HK-2 (cell line): ENCODE measurements at regions not wholly inside any gene's neighbourhood (a gene's known extent, or its start where the extent isn't known, plus 50 kb on each side); places are given as distances from the start of the nearest gene placed in this dataset.
A peak's percentile ranks its signal among the peaks of the same experiment; 100 is the strongest.

Source experiments
- DNase-seq: peaks from one replicate; pipeline ENCODE4 v3.0.0-alpha.2; 2018; ENCODE audit not compliant: unreplicated experiment

DNA sequence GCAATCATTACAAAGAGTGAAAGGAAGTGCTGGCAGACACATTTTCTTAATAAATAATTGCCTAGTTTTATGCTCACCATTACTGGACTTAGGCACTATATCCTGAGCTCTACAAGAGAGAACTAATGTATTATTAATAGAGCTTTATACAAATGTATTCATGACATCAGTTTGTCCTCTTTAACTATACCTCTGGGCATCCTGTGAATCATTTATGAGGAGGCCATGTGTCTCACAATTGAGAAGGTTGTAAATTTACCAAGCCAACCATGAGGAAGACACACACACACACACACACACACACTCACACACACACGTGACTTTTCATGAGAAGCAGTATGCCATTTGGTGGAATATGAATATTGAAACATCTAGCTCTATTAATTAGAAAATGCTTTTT is 728.2 kb downstream of the ARAP2 start:
- DNase-seq, result peak; percentile 38

DNA sequence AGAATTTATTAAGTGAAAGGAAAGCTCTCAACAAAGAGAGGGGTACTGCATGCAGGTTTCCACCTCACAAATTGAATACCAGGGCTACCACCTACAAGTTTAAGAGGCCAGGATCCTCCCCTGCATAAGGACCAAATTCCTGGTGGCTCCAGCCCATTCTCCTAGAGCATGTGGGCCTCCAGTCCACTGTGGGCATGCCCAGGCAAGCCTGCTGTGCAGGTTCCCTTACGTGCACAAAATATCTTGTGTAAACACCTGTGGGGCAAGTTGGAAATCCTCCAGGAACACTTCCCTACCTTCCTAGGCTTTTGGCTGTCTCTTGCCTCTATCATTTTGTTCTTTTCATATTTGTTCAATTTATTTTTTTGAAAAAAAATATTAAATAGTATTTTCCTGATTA is 724.3 kb downstream of the ARAP2 start:
- no peak for DNase-seq

DNA sequence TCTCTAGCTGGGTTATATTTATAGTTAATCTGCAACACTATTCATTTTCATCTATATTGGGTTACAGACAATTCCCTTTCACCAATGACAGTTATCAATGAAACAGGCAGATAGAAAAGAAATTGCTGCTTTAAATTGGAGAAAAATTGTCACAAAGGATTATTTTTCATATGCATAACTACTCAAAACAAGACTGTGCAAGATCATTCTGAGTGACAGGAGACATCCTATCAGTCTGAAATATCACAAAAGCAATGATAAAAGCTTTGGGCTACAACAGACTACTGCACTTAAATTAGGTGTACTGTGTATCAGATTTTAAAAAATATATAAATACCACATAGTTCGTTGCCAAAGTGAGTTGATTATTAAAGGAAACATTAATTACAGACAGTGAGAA is 722.6 kb downstream of the ARAP2 start:
- no peak for DNase-seq

DNA sequence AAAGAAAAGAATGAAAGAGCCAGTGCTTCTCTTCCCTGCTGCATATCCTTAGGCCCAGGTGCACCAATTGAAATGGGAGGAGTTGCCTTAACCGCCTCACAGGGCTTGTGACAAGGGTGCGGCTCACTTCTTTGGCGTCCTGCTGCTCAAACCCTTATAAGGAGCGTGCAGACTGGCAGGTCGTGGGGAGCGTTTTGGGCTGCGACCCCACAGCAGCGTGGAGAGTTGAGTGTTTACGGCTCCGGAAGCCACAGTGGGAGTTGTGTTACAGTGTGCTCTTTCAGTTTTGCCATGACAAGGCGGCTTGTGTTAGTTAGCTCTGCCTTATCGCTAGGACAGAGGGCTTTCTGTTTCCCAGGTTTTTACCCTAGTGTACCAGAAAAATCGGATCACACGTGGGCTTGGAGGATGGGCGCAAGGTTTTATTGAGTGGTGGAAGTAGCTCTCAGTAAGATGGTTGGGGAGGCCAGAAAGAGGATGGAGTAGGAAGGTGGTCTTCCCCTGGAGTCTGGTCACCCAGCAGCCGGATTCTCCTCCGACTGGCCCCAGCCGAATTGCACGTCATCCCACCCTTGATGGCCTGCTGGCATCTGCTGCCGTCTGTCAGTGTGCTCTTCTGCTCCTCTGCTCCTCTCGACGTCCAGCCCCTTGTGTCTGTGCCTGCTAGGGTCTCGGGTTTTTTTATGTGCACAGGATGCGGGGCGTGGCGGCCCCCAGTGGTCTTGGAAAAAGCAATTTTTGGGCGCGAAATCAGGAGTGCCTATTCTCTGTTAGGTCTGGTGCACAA is 718.9 kb downstream of the ARAP2 start:
- no peak for DNase-seq

DNA sequence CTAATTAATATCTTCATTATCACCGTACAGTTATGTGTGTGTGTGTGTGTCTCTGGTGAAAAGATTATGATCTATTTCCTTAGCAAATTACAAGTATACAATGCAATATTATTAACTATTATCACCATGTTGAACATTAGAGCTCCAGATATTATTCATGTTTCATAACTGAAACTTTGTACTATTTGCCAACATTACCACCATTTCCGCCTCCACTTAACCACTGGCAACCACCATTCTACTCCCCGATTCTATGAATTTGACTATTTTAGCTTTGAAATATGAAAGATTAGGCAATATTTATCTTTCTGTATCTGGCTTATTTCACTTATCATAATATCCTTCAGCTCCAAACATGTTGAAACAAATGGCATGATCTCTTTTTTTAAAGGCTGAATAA is 717.9 kb downstream of the ARAP2 start:
- no peak for DNase-seq

DNA sequence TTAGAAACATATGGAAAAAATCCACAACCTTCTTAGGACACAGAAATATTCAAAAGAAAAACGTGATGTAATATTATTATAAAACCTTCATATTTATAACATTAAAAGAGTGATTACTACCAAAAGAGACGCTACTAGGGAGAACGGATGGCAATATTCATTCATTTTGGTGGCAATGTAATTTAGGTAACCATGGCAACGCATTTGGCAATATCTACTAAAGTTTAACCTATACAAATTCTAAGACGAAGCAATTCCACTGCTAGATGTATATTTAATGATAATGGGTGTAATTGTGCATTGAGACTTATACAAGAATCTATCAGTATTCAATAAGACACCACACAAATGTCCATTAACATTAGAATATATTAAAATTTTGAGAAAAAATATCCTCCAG is 709.4 kb downstream of the ARAP2 start:
- DNase-seq, result no peak

DNA sequence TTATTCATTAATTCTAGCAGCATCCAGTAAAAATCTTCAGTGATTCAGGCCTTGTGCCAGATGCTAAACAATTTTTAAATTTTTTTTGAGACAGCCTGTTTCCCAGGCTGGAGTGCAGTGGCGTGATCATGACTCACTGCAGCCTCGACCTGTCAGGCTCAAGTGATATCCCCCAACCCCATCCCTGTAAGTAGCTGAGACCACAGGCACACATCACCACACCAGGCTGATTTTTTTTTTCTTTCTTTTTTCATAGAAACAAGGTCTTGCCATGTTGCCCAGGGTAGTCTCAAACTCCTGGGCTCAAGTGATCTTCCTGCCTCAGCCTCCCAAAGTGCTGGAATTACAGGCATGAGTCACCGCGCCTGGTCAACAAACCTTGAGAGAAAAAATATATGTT is 705.5 kb downstream of the ARAP2 start:
- DNase-seq, result peak; percentile 27

DNA sequence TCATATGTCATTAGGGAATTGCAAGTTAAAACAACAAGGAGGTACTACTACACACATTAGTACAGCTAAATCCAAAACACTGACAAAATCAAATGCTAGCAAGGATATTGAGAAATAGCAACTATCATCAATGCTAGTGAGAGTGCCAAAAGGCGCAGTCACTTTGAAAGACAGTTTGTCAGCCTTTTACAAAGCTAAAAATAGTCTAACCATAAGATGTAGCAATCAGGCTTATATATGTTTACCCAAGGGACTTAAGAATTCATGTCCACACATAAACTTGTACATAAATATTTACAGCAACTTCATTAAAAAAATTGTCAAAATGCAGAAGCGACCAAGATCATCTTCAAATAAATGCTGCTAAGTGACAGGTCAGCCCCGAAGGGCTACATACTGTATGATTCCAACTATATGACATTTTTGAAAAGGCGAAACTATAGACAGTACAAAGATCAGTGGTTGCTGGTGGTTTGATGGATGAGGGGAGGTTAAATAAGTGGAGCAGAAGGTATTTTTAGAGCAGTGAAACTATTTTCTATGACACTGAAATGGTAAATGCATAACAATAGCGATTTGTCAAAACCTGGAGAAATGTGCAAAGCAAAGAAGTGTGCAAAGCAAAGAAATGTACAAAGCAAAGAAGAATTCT is 704.8 kb downstream of the ARAP2 start:
- no peak for DNase-seq

DNA sequence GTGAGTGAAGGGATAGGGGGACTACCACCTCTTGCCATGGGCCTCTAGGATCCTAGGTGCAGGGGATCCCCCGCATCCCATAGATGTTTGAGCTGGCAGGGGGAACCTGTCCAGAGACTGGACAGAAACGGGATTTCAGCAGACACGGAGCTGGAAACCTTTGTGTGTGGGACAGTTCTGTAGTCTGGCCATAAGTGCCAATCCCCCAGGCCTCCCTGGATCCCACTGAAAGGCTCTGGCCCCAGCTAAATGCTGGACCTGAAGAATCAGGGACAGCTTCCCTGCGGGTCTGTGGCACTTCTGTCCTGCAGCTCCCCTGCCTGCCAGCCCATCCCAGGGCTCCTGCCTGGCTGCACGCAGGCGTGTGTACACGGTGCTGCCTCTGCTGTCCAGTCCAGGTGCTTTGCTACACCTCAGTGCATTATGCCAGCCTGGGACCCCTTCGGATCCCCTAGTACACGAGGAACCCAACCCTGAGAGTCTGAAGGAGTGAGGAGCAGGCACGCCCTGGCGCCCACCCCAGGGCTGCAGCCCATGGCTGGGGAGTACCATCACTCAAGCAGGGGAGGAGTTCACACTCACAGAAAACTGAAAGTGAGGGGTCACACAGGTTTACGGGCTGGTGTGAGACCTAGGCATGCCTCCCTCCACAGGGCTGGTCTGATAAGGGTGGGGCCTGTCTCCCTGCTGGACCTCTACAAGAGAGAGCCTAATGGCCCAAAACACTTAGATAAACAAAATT is 703.0 kb downstream of the ARAP2 start:
- no peak for DNase-seq

DNA sequence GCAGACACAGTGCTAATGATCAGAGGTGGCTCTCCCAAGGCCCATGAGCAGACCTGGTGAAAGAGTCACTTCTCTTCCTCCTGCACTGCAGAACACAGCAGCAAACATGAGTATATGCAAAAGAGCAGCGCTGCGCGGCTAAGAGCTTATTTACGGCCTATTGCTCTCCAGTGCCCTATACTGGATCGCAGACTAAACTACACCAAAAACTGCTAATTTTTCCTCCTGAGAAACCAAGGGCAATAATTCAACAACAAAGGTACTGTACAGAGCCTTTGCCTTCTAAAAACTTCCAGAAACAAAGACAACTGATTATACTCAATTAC is 702.5 kb downstream of the ARAP2 start:
- no peak for DNase-seq

DNA sequence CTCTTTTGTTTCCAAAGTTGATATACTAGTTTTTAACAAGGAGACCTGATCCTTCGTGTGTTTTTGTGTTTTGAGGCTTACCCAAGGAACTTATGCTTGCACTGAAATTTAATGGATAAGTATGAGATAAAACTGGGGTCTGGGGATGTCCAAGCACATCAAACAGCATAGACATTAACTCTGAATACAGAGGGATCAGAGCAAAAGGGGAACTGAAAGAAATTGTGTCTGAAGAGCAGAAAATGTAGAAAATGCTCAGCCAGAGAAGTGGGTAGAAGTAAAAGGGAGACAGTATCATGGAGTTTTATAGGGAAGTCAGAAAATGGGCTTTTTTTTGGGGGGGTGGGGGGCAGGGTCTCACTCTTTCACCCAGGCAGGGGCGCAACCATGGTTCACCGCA is 695.4 kb downstream of the ARAP2 start:
- no peak for DNase-seq

DNA sequence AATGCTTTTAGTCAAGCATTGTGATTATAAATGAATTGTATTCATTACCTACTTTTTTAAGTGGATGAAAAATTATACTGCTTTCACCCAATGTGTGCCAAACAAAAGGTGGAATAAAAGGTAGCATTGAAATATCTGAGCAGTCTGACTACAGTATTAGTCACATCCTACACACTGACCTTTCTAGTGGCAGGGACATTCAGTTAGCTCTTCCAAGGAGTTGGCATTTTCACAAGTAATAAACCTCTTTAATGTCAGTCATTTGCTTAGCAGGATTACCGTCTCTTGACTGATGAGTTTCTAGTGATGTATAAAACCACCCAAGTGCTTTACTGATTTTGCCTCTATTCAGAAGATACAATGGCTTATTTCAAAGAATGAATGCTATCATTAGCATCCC is 687.9 kb downstream of the ARAP2 start:
- DNase-seq, result no peak

DNA sequence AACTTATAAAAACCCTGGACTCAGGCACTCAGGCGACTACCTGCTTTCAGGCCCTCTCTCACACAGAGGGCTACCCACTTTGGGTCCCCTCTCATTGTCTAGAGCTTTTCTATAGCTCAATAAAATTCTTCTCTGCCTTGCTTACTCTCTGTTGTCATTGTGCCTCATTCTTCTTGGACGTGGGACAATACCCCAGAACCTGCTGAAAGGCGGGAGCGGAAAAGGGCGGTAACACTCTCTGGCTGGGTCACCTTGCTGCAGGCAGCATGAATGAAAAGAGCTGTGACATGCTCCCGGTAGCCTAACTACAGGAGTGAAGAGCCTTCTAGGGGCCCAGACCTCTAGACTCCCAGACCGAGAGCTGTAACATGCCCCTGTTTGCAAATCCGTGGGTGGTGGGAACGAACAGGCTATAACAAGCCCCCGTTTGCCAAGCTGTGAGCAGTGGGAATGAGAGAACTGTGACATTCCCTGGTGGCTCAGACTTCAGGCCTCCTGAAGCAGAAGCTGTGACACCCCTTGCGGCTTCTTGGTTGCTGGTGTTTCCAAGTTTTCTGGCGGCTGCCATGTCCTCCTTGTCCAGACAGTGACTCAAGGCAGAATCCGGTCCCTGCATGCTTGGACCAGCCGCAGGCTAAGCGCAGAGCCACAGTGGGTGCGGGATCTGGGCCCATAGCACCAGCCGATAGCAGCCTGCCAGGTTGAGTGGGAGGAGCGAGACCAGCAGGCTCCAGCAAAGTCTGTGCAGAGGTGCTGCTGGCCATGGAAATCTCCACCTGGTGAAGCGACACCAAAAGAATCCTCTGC is 684.6 kb downstream of the ARAP2 start:
- no peak for DNase-seq

DNA sequence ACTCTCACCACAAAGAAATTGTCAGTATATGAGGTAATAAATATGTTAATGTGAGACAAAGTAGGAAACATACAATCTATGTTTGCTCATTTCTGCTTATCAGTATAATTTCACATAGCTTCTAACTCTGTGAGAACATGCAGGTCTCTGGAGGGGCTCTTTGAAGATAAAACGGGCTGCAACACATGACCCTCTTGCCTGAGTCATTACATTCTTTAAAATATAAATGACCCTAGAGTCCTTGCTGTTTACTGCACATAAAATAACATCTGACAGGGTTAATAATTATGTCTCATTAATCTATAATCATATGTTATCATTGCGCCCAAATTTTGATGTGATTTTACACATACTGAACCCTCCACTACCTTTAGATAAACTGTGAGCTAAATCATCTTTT is 681.5 kb downstream of the ARAP2 start:
- no peak for DNase-seq

DNA sequence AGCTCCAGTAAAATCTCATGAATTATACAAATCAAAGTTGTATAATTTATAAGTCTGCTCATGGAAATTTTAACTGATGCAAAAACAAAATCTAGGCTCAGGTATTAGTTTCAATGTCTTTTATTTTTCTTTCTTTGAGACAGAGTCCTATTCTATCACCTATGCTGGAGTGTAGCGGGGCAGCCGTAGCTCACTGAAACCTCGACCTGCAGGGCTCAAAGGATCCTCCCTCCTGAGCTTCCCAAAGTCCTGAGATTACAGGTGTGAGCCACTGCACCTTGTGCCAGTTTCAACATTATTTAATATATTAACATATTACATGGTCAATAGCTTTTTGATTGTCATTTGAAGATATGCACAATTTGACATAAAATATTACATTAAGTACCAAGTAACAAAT is 678.7 kb downstream of the ARAP2 start:
- DNase-seq, result no peak

DNA sequence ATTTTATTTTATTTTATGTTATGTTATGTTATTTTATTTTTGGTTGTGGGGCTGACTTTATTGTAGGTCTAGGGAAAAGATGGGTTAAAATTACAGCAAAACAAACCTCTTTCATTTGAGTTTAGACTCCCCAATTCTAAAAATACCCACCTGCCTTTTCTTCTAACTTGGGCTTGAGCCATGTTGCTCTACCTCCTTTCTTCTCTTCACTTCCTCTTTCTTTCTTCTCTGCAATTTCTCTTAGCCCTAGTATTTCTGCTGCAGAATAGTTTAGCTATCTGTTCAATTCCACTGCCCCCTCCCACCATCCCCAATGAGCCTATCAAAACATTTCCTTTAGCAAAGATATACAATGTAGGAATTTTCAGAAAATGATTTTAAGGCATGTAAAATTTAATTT is 653.3 kb downstream of the ARAP2 start:
- DNase-seq, result no peak

DNA sequence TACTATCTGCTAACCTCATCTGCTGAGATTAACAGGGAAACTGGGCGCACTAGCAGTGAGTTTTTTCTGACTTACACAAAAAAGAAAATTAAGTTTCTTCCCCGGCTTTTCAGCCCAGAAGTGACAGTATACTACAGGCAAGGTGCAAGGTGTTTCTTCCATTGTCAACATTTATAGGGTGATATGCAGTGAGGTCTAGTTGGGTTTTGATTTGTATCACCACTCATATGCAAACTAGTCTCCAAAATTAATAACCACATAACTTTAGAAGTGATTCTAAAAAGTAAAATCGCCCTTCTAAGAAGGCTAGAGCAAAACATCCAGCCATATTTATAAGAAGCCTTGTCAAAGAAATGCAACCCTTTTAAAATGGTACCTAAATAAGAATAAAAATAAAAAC is 640.1 kb downstream of the ARAP2 start:
- no peak for DNase-seq

DNA sequence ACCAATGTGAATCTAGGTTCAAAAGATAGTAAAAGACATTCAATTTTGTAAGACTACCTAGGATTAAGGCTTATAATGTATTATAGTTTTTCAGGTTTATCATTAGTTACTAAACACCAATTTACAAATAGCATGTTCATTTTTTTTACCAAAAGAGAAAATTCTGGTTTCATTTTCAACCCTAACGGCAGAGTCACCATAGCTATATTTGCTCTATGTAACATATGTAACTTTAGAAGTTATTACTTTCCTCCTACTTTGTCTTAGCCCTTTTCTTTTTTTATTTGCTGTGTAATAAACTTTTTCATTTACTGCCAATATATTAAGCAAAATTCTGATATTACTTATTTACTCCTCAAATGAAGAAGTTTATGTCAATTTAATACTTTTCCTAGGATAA is 639.6 kb downstream of the ARAP2 start:
- no peak for DNase-seq

DNA sequence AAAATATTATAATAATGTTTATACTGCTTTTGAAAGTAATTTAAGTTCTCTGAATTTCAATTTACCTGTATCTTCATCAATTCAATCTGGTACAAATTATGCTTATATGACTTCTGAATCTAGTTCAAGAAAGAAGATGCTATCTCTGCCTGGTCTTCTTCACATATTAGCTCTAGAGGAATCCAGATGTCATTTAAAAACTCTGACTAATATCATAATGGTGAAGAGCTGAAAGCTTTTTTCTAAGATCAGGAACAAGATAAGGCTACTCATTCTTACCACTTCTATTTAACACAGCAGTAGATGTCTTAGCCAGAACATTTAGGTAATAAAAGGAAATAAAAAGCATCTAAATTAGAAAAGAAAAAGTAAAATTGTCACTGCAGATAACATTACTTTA is 636.1 kb downstream of the ARAP2 start:
- no peak for DNase-seq

DNA sequence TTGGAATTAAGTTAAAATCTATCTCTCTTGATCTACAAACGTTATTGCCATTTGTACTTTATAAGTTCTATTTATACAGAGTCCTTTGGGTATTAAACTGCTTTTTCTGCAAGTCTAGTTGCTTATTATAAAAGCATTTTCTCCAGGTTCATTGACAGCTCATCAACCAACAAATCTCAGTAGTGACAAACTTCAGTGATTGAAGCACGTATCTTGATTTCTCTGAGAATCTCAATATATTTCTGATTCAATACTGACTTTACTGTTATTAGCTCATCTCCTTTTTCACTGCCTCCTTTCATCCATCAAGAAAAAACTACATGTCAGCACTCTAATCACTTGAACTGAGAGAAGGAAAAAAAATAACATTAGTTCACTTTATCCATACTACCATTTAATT is 630.2 kb downstream of the ARAP2 start:
- DNase-seq, result no peak

DNA sequence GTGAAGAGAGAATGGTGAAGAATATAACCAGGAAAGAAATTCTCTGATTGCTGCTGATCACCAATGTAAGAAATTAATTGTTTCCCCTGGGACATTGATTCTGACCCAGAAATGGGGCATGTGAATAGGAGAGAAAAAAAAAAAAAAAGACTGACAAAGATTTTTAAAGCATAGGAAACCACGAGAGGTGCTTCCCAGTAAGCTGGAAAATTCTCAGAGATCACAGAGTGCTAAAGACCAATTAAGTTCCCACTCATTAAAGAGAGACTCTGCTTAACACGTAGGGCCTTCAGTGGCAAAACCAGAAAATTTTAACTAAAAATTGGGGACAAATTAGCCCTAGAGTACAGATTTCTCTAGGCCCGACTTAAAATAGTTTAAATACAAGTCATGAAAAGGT is 604.4 kb downstream of the ARAP2 start:
- DNase-seq, result no peak

DNA sequence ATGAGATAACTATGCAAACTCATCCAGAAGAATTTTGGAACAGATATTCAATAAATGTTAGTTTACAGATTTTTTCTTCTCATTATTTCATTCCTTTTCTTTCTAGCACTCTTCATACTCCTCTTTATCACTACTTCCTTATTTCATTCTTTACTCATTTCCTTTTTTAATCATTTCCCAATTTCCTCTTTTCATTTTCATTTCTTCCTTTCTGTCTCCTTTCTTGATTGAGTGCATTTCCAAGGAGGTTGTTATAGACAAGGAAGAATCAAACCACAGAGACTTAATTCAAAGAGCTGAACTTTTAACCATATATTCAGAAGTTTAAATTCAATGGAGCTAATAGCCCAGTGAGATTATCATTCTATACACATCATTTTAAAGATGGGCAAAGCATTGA is 600.7 kb downstream of the ARAP2 start:
- no peak for DNase-seq
